ENCODE measurements at regions not wholly inside any gene's neighbourhood (a gene's known extent, or its start where the extent isn't known, plus 50 kb on each side); places are given as distances from the start of the nearest gene placed in this dataset.
"Not testable (repeated sequence)": the region's sequence is repeated elsewhere in the genome, so short reads cannot be mapped to it uniquely, and the experiment has no call there.

GRCh38 chr13:62450759-62451158, 1035.1 kb upstream of the PCDH20 start:
- H3K36me3 ChIP-seq: no peaks in the 10 kb centered on the region
- no peaks in the 10 kb centered on the region for H3K4me1 ChIP-seq
- DNase-seq (ENCODE audit: low spot score in 2 of 2): no peak
- H3K4me3 ChIP-seq: no peak overlapping the region
- H3K27ac ChIP-seq: no peak overlapping the region
- peaks cover 0 to 6% (median 0%) of the 10 kb centered on the region in 4 donors for H3K9me3 ChIP-seq
- no peaks in the 10 kb centered on the region for H3K27me3 ChIP-seq
- TF ChIP-seq POLR2A (IDR thresholded peaks at IDR 0.05) (no peak), EP300 (IDR thresholded peaks at IDR 0.05) (no peak), CTCF (IDR thresholded peaks at IDR 0.05) (no peak)
- WGBS, 2 donors: 60 to 68% methylated on average over 5 of the region's 5 CpGs

DNA sequence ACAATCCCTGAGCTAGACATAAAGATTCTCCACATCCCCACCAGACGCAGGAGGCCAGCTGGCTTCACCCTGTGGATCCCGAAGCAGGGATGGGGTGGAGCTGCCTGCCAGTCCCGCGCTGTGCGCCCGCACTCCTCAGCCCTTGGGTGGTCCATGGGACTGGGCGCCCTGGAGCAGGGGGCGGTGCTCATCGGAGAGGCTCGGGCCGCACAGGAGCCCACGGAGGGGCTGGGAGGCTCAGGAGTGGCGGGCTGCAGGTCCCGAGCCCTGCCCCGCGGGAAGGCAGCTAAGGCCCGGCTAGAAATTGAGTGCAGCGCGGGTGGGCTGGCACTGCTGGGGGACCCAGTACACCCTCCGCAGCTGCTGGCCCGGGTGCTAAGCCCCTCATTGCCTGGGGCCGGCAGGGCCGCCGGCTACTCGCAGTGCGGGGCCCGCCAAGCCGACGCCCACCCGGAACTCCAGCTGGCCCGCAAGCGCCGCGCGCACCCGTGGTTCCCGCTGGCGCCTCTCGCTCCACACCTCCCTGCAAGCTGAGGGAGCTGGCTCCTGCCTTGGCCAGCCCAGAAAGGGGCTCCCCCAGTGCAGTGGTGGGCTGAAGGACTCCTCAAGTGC, 1032.2 kb upstream of the PCDH20 start:
- H3K9me3 ChIP-seq; H3K4me1 ChIP-seq; H3K36me3 ChIP-seq; H3K27ac ChIP-seq; DNase-seq (ENCODE audit: low spot score in 2 of 2); H3K27me3 ChIP-seq; H3K4me3 ChIP-seq: not testable (repeated sequence)
- WGBS, 2 donors: 93 to 100% methylated on average over 4 to 30 of the region's 39 CpGs

DNA sequence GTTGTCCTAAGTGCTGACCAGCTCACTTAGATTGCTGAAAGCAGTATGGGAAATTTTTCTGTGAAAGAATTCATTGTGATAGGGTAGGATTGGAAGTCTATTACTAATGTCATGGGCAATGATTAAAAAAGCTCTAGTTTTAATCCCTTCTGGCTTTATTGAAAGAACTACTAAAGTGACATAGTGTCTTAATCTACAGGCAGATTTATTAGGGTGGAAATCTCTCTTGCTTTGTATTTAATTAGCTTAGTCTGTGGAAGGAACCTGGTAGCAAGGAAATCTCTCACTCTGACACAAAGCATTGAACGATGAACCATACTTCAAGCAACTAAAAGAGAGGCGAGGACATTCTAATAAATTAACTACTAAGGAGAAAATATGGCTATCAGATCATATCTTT, 1029.2 kb upstream of the PCDH20 start:
- Histone ChIP-seq H3K27me3 (no peaks in the 10 kb centered on the region), H3K27ac (no peak overlapping the region), H3K9me3 (peaks cover 0 to 6% (median 0%) of the 10 kb centered on the region in 4 donors), H3K4me1 (no peaks in the 10 kb centered on the region), H3K4me3 (no peak overlapping the region), H3K36me3 (no peaks in the 10 kb centered on the region)
- TF ChIP-seq CTCF (IDR thresholded peaks at IDR 0.05) (no peak), POLR2A (IDR thresholded peaks at IDR 0.05) (no peak), EP300 (IDR thresholded peaks at IDR 0.05) (no peak)
- no peak for DNase-seq (ENCODE audit: low spot score in 2 of 2)
- 47 to 62% methylated on average over 2 of the region's 2 CpGs for WGBS, 2 donors

GRCh38 chr13:62434081-62434480, 1018.4 kb upstream of the PCDH20 start:
- no peak for TF ChIP-seq CTCF (IDR thresholded peaks at IDR 0.05)
- TF ChIP-seq POLR2A (IDR thresholded peaks at IDR 0.05): no peak
- TF ChIP-seq EP300 (IDR thresholded peaks at IDR 0.05): no peak
- no peak for DNase-seq (ENCODE audit: low spot score in 2 of 2)
- Histone ChIP-seq H3K4me3 (no peak overlapping the region), H3K4me1 (no peaks in the 10 kb centered on the region), H3K36me3 (no peaks in the 10 kb centered on the region), H3K27me3 (no peaks in the 10 kb centered on the region), H3K27ac (no peak overlapping the region), H3K9me3 (no peaks in the 10 kb centered on the region)

- DNase-seq (ENCODE audit: low spot score in 2 of 2): no peak
- H3K9me3 ChIP-seq: no peaks in the 10 kb centered on the region
- no peak overlapping the region for H3K27ac ChIP-seq
- H3K4me1 ChIP-seq: no peaks in the 10 kb centered on the region
- H3K4me3 ChIP-seq: no peak overlapping the region
- TF ChIP-seq EP300 (IDR thresholded peaks at IDR 0.05) (no peak), POLR2A (IDR thresholded peaks at IDR 0.05) (no peak), CTCF (IDR thresholded peaks at IDR 0.05) (no peak)
- no peaks in the 10 kb centered on the region for H3K36me3 ChIP-seq
- no peaks in the 10 kb centered on the region for H3K27me3 ChIP-seq
These were observed 1018.0 kb upstream of the PCDH20 start for GRCh38 chr13:62433660-62434059.

DNA sequence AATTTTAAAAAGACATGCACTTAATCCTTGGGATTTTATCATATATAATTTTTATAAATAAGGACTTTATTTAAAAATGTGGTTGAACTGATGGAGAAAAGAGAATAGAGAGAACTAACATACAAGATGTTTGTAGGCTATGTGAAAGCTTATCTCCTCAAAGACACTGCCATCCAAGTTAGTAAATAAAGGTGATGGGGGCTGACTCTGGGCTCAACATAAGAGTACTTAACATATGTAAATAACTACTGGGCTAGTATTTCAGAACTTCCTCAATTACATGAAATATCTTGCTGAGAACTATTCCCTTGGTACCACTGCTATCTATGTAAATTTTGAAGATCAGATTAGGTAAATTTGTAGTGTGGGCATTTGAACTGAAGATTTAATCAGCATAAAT, 1017.3 kb upstream of the PCDH20 start:
- H3K4me3 ChIP-seq: no peak overlapping the region
- TF ChIP-seq CTCF (IDR thresholded peaks at IDR 0.05): no peak
- no peak for TF ChIP-seq POLR2A (IDR thresholded peaks at IDR 0.05)
- TF ChIP-seq EP300 (IDR thresholded peaks at IDR 0.05): no peak

More for the DNA sequence above, 1017.3 kb upstream of the PCDH20 start:
- Histone ChIP-seq H3K36me3 (no peaks in the 10 kb centered on the region), H3K4me1 (no peaks in the 10 kb centered on the region), H3K27me3 (no peaks in the 10 kb centered on the region), H3K9me3 (no peaks in the 10 kb centered on the region), H3K27ac (no peak overlapping the region)
- no peak for DNase-seq (ENCODE audit: low spot score in 2 of 2)
